Neuronal stem cell (in vitro differentiated cells): ENCODE measurements at regions not wholly inside any gene's neighbourhood (a gene's known extent, or its start where the extent isn't known, plus 50 kb on each side); places are given as distances from the start of the nearest gene placed in this dataset.
"Not testable (repeated sequence)": the region's sequence is repeated elsewhere in the genome, so short reads cannot be mapped to it uniquely, and the experiment has no call there.

Experiments
- DNase-seq: peaks from one replicate; pipeline ENCODE4 v3.0.0-alpha.2; 2013; ENCODE audit warnings: low spot score
- H2AFZ ChIP-seq: one replicate; pipeline ENCODE4 v1.6.1; 2013; ENCODE audit warnings: mild to moderate bottlenecking, low read length, inconsistent platforms
- H2AK5ac ChIP-seq: 2 replicates; pipeline ENCODE4 v1.6.1; 2013; ENCODE audit warnings: low read depth, mild to moderate bottlenecking, inconsistent platforms, low read length, moderate library complexity, mixed read lengths
- H2BK120ac ChIP-seq: 2 replicates; pipeline ENCODE4 v1.6.1; 2013; ENCODE audit warnings: low read depth, mild to moderate bottlenecking, inconsistent platforms, low read length, moderate library complexity, mixed read lengths
- H2BK12ac ChIP-seq: one replicate; pipeline ENCODE4 v1.6.1; 2013; ENCODE audit warnings: low read length, inconsistent platforms
- H2BK15ac ChIP-seq: 2 replicates; pipeline ENCODE4 v1.6.1; 2013; ENCODE audit warnings: mild to moderate bottlenecking, low read length, inconsistent platforms, mixed read lengths
- H2BK5ac ChIP-seq: one replicate; pipeline ENCODE4 v1.6.1; 2013; ENCODE audit warnings: inconsistent platforms, mild to moderate bottlenecking, low read length, moderate library complexity
- H3K14ac ChIP-seq: one replicate; pipeline ENCODE4 v1.6.1; 2013; ENCODE audit warnings: low read length, inconsistent platforms
- H3K18ac ChIP-seq: 2 replicates; pipeline ENCODE4 v1.6.1; 2013; ENCODE audit warnings: low read length, inconsistent platforms
- H3K23ac ChIP-seq: 2 replicates; pipeline ENCODE4 v1.6.1; 2013; ENCODE audit warnings: low read depth, mild to moderate bottlenecking, mixed read lengths, low read length, inconsistent platforms; ENCODE audit not compliant: poor library complexity
- H3K27ac ChIP-seq: replicated peaks from 3 replicates; pipeline ENCODE4 v1.5.1; 2013; ENCODE audit warnings: low read length, inconsistent platforms
- H3K27me3 ChIP-seq, 3 experiments: 2 replicates each; pipeline ENCODE4 v1.6.1; 2013; ENCODE audit warnings: low read length in 3 of 3, mild to moderate bottlenecking in 2 of 3, inconsistent platforms in 1 of 3, low read depth in 1 of 3, mixed read lengths in 1 of 3, moderate library complexity in 1 of 3; ENCODE audit not compliant: control insufficient read depth in 3 of 3, insufficient read depth in 3 of 3
- H3K36me3 ChIP-seq, 2 donors: replicated peaks in 1 of 2; 2 replicates each; pipeline ENCODE4 v1.6.1; 2013; ENCODE audit warnings: low read length in 2 of 2; ENCODE audit not compliant: control insufficient read depth in 2 of 2, insufficient read depth in 2 of 2
- H3K4ac ChIP-seq: 2 replicates; pipeline ENCODE4 v1.6.1; 2013; ENCODE audit warnings: inconsistent platforms, mild to moderate bottlenecking, low read length, moderate library complexity
- H3K4me1 ChIP-seq, 2 donors: 1 replicate in 1 of 2; 2 replicates in 1 of 2; pipeline ENCODE4 v1.6.1; 2013; ENCODE audit warnings: low read length in 2 of 2, low read depth in 1 of 2; ENCODE audit not compliant: control insufficient read depth in 2 of 2, insufficient read depth in 1 of 2
- H3K4me2 ChIP-seq: one replicate; pipeline ENCODE4 v1.6.1; 2013; ENCODE audit warnings: mild to moderate bottlenecking, low read length, inconsistent platforms; ENCODE audit not compliant: insufficient read depth, poor library complexity, severe bottlenecking
- H3K4me3 ChIP-seq, 2 donors: 2 replicates each; pipeline ENCODE4 v1.5.1; 2013; ENCODE audit warnings: low read length in 2 of 2, mild to moderate bottlenecking in 2 of 2, inconsistent platforms in 1 of 2, moderate library complexity in 1 of 2
- H3K79me1 ChIP-seq: one replicate; pipeline ENCODE4 v1.6.1; 2013; ENCODE audit warnings: low read depth, mild to moderate bottlenecking, inconsistent platforms, low read length, moderate library complexity
- H3K9ac ChIP-seq: one replicate; pipeline ENCODE4 v1.6.1; 2013; ENCODE audit warnings: mild to moderate bottlenecking, low read depth, low read length, inconsistent platforms; ENCODE audit not compliant: poor library complexity
- H3K9me3 ChIP-seq, 2 donors: replicated peaks in 1 of 2; 2 replicates each; pipeline versions ENCODE3 to v1.6.1; 2013; ENCODE audit warnings: low read length in 2 of 2, mild to moderate bottlenecking in 2 of 2, inconsistent platforms in 1 of 2, low read depth in 1 of 2, mixed read lengths in 1 of 2, moderate library complexity in 1 of 2; ENCODE audit not compliant: control insufficient read depth in 2 of 2, insufficient read depth in 1 of 2
- H4K8ac ChIP-seq: one replicate; pipeline ENCODE4 v1.6.1; 2013; ENCODE audit warnings: low read depth, mild to moderate bottlenecking, inconsistent platforms, low read length, moderate library complexity
- H4K91ac ChIP-seq: one replicate; pipeline ENCODE4 v1.6.1; 2013; ENCODE audit warnings: low read length, low read depth, mild to moderate bottlenecking, inconsistent platforms; ENCODE audit not compliant: poor library complexity
- WGBS, 2 donors: extraction: QIAGEN DNeasy Blood & Tissue Kit; methylation state at CpG; one replicate each; pipeline ENCODE4 v1.1.7; 2013; ENCODE audit warnings: missing lambda C conversion rate in 2 of 2, mixed read lengths in 1 of 2; ENCODE audit not compliant: insufficient read length in 2 of 2, insufficient replicate concordance in 1 of 2; ENCODE audit errors: extremely low coverage in 2 of 2; 5-methylcytosine and 5-hydroxymethylcytosine counted together

GRCh38 chr2:87499860-87500259 lies 248.0 kb upstream of the PLGLB2 start:
- H4K8ac ChIP-seq, H2BK15ac ChIP-seq, H3K79me1 ChIP-seq, H2BK5ac ChIP-seq, H3K14ac ChIP-seq, H3K4me1 ChIP-seq, H3K18ac ChIP-seq, H3K4ac ChIP-seq, H3K27ac ChIP-seq, H3K27me3 ChIP-seq, H3K9me3 ChIP-seq, H3K36me3 ChIP-seq, H3K4me3 ChIP-seq, DNase-seq, H3K23ac ChIP-seq, H4K91ac ChIP-seq, H3K4me2 ChIP-seq, H2AK5ac ChIP-seq, H3K9ac ChIP-seq, H2AFZ ChIP-seq, H2BK120ac ChIP-seq, H2BK12ac ChIP-seq: not testable (repeated sequence)
- WGBS, 2 donors = no CpG with 5 or more reads among the region's 6 CpGs

GRCh38 chr2:87500421-87500820 lies 247.5 kb upstream of the PLGLB2 start:
- H2BK12ac ChIP-seq, DNase-seq, H3K27ac ChIP-seq, H3K4me3 ChIP-seq, H3K9me3 ChIP-seq, H3K79me1 ChIP-seq, H3K4me2 ChIP-seq, H4K91ac ChIP-seq, H3K23ac ChIP-seq, H3K4ac ChIP-seq, H2AFZ ChIP-seq, H4K8ac ChIP-seq, H3K27me3 ChIP-seq, H3K18ac ChIP-seq, H2BK5ac ChIP-seq, H3K4me1 ChIP-seq, H3K14ac ChIP-seq, H2AK5ac ChIP-seq, H2BK120ac ChIP-seq, H3K9ac ChIP-seq, H2BK15ac ChIP-seq, H3K36me3 ChIP-seq: not testable (repeated sequence)

- not testable (repeated sequence) for H3K9ac ChIP-seq, H3K9me3 ChIP-seq, H3K27ac ChIP-seq, H2BK15ac ChIP-seq, H3K14ac ChIP-seq, H3K79me1 ChIP-seq, H2BK5ac ChIP-seq, H3K4ac ChIP-seq, H2AFZ ChIP-seq, H3K4me1 ChIP-seq, DNase-seq, H3K18ac ChIP-seq, H3K27me3 ChIP-seq, H2BK120ac ChIP-seq, H3K4me3 ChIP-seq, H3K4me2 ChIP-seq, H2AK5ac ChIP-seq, H3K36me3 ChIP-seq, H3K23ac ChIP-seq, H4K8ac ChIP-seq, H4K91ac ChIP-seq, H2BK12ac ChIP-seq
- no CpG with 5 or more reads among the region's 11 CpGs for WGBS, 2 donors
These were observed 246.9 kb upstream of the PLGLB2 start for GRCh38 chr2:87500951-87501350.

GRCh38 chr2:87502948-87503347 lies 244.9 kb upstream of the PLGLB2 start:
- H3K4me3 ChIP-seq, H3K18ac ChIP-seq, H3K27ac ChIP-seq, H2BK15ac ChIP-seq, DNase-seq, H2BK5ac ChIP-seq, H3K9me3 ChIP-seq, H3K27me3 ChIP-seq, H4K91ac ChIP-seq, H3K79me1 ChIP-seq, H3K4me2 ChIP-seq, H2AFZ ChIP-seq, H2AK5ac ChIP-seq, H3K14ac ChIP-seq, H3K4ac ChIP-seq, H2BK120ac ChIP-seq, H3K9ac ChIP-seq, H2BK12ac ChIP-seq, H3K36me3 ChIP-seq, H3K23ac ChIP-seq, H4K8ac ChIP-seq, H3K4me1 ChIP-seq: not testable (repeated sequence)
- WGBS, 2 donors = no CpG with 5 or more reads among the region's 5 CpGs
